Activated T-cell treated with anti-CD3 and anti-CD28 coated beads for 24 hours (primary cell): ENCODE measurements at regions not wholly inside any gene's neighbourhood (a gene's known extent, or its start where the extent isn't known, plus 50 kb on each side); places are given as distances from the start of the nearest gene placed in this dataset.

Experiments used
- DNase-seq: peaks from one replicate; pipeline ENCODE4 v3.0.0-alpha.2; 2020; ENCODE audit warnings: low read depth

DNA sequence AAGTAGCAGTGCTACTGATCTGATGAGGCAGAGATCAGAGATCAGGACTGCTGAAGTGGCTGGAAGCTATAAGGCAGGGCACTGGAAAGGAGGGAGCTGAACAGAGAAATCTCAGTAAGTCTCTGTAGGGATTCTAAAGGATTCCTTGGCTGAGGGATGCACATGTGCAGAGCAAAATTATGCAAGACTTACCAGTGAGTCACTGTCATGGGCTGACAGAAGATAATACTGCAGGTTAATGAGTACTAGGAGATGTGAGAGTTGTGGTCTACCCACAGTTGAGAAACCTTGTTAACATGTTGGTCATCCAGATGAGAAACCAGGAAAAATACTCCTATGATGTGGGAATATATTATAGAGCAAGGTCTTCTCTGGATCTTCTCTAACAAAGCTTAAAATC lies 378.1 kb downstream of the HAPSTR1 start:
- no peak for DNase-seq

DNA sequence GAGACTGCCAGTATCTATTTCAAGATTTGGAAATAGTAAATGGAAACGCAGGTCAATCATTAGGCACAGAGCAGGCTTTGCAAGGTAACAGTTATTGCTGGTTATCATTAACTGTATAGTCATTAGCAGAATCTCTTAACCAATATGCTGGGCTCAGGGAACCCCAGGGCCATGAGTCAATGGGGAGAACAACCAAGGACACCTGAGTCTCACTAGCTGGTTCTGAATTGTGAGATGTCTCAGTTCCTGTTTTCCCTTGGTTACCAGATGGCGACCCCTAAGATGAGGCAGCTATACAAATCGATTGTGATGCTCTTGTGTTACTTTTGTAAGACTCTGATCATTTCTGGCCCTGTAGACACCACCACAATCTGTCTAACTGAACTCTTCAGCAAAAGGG lies 385.3 kb downstream of the HAPSTR1 start:
- DNase-seq: no peak

DNA sequence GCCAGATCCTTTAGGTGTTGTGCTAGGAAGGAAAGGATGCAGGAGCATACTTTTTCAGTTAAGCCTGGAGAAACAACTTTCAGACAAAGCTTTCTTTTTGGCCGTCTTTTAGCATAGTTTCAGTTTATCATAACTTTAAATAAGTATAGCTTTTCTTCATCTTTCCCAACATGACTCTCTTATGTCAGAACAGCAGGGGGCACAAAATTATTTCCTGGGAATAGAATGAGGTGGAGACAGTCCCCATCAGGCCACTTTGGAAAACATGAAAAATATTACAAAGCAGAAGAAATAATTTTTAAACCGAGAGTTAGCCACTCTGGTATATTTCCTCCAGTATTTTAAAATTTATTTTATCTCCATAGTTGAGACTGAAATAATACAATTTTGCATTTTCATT lies 387.6 kb downstream of the HAPSTR1 start:
- DNase-seq: no peak

DNA sequence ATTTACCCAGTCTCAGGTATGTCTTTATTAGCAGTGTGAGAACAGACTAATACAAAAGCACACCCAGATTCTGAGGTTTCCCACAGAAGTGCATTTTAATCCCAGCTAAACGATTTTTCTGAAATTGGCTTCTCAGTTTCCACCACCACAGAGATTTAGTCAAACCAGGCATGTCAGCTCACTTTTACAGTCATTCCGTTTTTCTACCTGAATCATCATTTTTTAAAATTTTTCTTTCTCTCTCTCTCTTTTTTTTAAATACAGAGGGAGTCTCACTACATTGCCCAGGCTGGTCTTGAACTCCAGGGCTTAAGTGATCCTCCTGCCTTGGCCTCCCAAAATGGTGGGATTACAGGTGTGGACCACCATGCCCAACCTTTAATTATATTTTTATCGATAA lies 389.1 kb downstream of the HAPSTR1 start:
- DNase-seq: no peak

DNA sequence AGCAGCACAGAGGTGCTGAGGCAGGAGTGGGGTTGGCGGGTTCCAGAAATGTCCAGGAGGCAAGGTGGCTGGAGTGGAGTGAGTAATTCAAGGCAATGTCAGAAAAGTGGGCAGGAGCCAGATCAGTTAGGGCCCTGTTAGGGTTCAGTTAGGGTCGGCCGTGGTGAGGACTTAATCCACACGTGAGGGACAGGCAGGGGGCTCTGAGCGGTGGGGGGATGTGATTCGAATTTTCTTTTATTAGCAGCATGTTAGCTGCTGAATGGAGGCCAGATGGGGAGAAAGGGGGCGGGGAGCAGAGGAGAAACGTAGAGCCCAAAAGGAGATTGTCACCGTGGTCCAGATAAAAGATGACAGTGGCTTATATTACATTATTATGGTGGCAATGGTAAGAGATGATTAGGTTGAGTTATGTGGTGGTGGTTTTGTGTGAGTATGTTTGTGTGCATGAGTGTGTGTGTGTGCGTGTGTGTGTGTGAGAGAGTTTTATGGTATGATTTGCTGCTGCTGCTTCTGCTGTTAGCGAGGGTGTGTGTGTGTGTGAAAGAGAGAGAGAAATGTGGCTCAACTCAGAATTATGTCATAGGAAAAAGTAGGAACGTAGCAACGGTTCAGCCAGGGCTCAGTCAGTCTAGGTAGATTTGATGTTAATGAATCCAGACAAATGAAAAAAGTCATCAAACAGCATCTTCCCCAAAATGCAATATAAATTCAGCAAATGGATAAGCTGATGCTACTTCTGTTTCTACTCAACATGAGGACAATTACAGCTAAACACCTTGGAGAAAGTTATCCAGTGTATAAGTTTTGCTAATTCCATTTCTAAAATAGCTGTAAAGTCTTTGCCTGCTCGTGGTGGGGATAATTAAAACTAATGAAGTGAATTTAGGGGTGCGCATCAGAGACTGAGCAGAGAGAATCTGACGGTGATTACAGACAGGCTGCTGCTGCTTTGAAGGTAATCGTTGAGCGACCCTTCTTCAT lies 390.6 kb downstream of the HAPSTR1 start:
- DNase-seq: no peak

GRCh38 chr16:9484426-9484825 lies 393.0 kb downstream of the HAPSTR1 start:
- no peak for DNase-seq

DNA sequence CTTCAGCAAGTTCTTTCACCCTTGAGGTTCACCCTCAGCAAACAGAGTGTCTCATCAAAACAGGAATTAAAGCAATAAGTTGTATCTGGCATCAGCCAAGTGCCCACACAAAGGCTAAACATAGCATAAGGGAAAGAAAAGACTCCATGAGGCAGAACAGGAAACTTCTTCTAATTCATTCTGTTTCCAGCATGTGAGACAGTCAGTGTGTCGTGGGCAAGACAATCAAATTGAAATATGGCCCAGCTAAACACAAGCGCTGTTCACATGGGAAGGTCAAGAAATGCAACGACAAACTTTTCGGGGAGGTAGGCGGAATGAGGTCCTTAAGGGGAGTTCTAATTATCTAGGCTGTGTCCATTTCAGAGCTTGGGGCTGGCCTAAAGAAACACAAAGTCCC lies 393.4 kb downstream of the HAPSTR1 start:
- no peak for DNase-seq

DNA sequence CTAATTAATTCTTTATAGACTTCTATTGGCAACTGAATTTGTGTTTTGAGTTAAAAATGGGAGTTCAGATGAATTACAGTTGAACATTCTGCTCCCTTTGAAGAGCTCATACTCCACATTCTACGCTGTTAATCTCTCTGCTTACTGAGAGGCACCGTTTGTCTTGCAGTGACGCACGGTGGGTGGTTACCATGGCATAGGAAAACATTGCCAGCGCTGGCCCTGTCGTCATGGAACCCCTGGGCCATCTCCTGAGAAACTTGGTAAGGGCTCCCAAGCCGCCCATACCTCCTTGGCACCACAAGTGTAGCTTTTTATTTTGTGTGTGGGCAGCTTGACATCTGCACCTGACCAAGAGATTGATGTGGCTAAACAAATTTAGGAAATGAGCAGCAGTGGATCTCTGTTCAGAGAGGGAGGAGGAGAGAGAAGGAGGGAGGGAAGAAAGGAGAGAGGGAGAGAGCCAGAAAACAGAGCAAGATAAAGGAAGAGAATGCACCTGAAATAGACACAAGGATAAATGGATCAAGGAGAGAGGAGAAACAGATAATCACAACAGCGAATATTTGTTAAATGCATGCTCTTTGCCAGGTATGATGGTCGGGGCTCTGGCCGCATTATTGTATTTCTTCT lies 398.5 kb downstream of the HAPSTR1 start:
- DNase-seq: no peak

DNA sequence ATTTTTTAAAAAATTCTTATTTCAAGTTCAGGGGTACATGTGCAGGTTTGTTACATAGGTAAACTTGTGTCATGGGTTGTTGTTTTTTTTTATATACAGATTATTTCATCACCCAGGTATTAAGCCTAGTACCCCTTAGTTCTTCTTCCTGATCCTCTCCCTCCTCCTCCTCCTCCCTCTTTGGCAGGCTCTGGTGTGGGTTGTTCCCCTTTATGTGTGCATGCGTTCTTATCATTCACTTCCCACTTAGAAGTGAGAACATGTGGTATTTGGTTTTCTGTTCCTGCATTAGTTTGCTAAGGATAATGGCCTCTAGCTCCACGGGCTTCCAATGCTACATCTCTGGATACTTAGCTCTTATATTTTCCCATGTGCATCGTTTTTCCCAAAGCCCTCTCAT lies 404.4 kb downstream of the HAPSTR1 start:
- DNase-seq: no peak

DNA sequence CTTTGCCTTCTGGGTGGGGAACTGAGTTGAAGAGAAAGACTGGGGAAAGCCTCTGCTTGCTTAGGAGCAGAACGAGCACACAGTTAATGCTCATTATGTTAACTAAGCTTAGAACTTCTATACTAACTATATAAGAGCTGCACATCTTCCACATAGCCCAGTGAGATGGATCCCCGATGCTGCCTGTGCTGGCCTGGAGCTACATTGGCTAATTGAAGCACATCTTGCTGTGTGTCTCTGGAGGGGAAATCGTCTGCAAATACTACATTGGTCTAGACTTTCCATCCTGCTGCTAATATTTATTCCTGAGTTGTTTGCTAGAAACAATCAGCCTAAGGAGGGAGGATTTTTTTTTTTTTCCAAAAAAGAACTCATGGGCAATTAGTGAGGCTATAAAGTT lies 406.3 kb downstream of the HAPSTR1 start:
- DNase-seq: no peak

DNA sequence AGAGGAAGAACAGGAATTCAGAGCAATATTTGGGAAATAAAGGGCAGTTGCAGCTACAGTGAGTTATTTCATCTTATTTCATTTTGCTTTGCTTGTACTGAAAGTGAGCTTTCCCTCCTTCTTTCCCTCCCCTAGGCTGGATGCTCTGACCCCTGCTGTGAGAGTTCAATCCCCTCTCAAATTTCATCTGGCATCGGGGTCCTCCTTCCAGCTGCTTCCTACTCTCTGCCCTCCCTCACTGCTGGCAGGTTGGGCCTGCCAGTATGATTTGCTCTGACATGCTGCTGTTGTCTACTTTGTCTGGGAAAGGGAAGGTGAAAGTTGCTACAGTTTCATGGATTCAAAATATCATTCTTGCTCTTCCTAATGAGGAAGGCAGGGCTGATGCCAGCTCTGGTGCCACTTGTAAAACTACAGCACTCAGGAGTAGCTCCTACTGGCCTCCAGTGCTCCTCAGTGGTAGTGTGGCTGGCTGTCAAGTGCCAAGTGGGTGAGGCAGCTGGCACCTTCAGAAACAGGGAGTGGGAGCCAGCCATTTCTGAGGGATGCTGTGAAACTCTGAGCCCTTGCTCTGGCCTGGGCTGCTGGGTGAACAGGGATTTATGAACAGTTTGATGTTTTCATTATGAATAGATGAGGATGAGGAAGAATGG lies 408.6 kb downstream of the HAPSTR1 start:
- no peak for DNase-seq

GRCh38 chr16:9500872-9501271 lies 409.4 kb downstream of the HAPSTR1 start:
- no peak for DNase-seq

GRCh38 chr16:9503251-9503984 lies 412.0 kb downstream of the HAPSTR1 start:
- no peak for DNase-seq

DNA sequence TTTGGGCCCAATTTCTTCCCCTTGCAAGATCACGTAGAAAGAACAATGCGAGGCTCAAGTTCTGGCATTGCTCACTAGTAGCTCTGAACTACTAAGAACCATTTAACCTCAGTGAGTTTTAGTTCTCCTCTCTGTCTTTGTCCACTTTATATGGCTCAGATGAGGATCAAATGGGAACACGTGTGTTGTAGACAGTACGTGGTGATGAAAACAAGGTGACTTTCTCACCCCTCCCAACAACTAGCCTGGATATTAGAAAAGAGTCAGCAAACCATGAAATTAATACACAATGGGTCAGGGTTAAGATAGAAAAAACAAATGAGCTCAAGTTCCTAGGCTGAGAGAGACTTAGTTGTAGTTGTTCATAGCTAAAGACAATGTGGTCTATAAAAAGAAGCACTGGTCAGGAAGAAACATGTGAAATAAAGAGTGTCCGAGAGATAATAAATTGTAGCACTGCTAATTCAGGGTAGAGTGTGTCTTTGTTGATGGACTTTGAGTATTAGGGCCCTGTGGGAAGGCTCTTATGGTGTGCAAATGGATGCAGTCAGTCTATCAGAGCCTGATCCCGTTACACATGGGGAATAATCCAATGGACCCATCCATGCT lies 417.0 kb downstream of the HAPSTR1 start:
- DNase-seq: no peak

- no peak for DNase-seq
These were observed 418.2 kb downstream of the HAPSTR1 start for GRCh38 chr16:9509663-9510062.

DNA sequence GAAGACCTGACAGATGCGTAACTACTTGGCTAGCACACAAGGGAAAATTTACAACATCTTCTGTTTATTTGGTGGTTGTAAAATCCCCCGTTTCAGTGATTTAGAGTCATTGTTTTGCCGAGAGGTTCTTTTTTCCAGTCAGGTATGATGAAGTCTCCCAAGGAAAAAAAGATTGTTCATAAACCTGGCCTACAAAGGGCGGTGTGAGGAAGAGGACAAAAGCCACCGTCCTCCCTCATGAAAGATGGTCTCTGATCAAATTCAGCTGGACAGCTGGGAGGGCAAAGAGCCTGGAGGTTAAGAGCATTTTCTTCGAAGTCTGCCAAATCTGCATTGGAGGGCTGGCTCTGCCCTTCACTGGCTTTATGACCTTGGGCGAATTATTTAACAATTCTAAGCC lies 419.9 kb downstream of the HAPSTR1 start:
- DNase-seq: no peak

GRCh38 chr16:9516444-9516843 lies 425.0 kb downstream of the HAPSTR1 start:
- no peak for DNase-seq

DNA sequence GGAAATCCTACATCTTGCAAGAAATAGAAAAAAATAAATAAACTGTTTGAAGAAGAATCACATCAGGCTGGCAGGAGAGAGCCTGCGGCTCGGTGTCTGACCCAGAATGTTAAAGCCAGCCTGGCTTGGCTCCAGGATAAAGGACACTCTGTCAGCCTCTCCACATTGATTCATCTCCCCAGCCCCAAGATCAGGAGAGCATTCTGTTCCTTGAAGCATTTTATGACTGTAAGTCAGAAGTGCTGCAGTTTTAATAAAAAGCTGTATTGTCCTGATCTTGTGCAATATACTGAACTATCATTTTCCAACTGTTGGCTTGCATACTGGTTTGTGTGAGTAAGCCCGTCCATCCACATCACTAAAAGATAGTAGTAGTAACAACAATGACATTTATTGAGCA lies 426.6 kb downstream of the HAPSTR1 start:
- DNase-seq: no peak

GRCh38 chr16:9518581-9518980 lies 427.1 kb downstream of the HAPSTR1 start:
- DNase-seq: no peak

DNA sequence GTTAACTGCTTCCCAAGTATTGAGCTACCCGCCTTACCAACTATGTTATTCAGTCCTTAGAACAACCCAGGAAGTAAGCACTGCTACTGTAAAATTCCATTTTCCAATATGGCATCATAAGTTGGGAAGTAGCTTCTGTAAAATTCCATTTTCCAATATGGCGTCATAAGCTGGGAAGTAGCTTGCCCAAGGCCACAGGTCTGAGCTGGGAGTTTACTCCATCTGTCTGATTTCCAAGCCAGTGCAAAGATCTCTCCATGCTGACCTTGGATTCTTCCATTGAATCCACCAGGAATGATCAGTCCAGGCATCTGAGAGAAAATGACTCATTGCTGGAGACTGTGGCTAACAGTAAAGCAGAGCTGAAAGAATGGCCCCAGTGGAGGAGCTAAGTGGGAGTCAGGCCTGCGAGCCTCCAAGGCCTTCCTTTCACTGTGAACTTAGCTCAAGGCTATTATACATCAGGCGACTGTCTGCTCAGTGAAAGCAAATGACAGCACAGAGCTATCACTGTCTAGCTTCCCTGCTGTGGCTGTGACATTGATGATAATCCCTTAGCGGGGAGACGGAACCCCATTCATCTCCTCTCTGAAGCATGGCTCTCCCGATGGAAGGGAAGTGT lies 430.4 kb downstream of the HAPSTR1 start:
- no peak for DNase-seq

GRCh38 chr16:9522614-9523013 lies 431.2 kb downstream of the HAPSTR1 start:
- DNase-seq: no peak
